ENCODE measurements at regions not wholly inside any gene's neighbourhood (a gene's known extent, or its start where the extent isn't known, plus 50 kb on each side); places are given as distances from the start of the nearest gene placed in this dataset.
"Not testable (repeated sequence)": the region's sequence is repeated elsewhere in the genome, so short reads cannot be mapped to it uniquely, and the experiment has no call there.

DNA sequence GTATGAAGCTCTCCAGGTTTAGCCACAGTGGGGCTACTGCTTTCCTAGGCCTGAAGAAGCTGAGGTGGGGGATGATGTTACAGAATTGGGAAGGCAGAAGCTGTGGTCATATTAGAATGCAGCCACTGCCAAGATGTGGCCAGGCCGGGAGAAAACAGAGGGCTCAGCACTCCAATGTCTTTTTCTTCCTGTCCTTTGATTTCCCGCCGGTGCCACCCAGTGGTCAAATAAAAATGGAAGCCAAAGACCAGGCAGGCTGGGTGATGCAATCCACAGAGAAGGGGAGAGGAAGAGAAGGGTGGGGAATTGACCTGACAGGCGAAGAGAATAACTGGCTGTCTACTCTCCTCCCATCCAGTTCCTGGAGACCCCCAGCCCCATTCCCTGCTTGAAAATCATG is 94.9 kb upstream of the SHISA3 start:
- no peak for DNase-seq (ENCODE audit: low spot score)
- Mint-ChIP-seq H3K4me1 (ENCODE audit: low read depth) (no peaks in the 10 kb centered on the region), H3K4me3 (no peak overlapping the region), H3K9me3 (no peaks in the 10 kb centered on the region), H3K27ac (no peak overlapping the region), H3K36me3 (ENCODE audit: low read depth) (no peaks in the 10 kb centered on the region), H3K27me3 (ENCODE audit: insufficient read depth) (no peaks in the 10 kb centered on the region)
- intact Hi-C loops (cut with micrococcal nuclease): no loop called here

DNA sequence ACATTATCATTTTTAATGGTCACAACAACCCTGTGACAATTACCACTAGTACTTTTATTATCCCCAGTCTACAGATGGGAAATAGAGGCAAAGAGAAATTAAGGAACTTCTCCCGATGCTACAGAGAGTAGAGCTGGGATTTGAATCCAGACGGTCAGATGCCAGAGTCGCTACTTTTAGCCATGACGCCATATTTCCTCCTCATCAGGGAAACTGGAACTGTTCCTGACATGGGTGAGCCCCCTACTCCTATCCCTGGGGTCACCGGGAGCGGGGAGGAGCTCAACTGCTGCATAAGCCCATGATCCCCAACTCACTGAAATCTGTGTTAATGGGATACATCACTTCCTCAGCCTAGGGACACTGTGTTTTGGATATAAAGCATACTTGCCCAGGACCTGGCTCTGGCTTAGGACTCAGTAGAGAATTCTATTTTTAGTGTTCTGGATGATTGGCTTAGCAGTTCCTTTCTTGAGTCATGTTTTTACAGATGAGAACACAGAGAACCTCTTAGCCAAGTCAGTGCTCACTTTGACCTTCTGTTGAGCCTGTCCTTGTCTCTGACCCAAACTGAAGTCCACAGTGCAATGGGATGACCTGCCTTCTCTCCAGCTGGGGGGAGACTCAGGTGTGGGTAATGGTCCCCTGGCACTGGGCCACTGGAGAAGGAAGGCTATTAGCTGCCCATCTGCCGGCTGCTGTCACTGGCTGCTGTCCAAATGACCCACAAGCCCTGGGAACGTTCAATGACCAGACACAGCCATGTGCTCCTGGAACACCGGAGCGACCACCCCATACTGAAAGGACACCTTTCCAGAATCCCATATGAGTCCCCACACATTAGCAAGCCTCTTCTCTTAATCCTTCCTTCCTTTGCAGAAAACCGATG is 90.8 kb upstream of the SHISA3 start:
- intact Hi-C loops (cut with micrococcal nuclease): no loop called here
- H3K4me1 Mint-ChIP-seq (ENCODE audit: low read depth): no peaks in the 10 kb centered on the region

DNA sequence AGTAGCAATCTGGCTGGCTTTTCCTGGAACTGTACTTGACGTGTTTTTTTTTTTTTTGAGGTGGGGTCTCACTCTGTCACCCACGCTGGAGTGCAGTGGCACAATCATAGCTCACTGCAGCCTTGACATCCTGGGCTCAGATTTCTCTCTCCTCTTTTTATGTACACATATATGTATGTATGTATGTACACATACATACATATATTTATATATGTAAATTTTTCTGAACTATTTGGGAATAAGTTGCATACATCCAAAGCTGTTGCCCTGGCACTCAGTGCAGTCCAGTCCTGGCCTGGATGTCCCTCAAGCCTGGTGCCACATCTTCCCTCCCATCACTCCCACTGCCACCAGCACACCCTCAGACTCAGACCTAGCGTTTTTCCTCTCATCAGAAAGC is 89.0 kb upstream of the SHISA3 start:
- Mint-ChIP-seq H3K4me3 (no peak overlapping the region), H3K27ac (no peak overlapping the region), H3K4me1 (ENCODE audit: low read depth) (no peaks in the 10 kb centered on the region), H3K9me3 (no peaks in the 10 kb centered on the region), H3K36me3 (ENCODE audit: low read depth) (no peaks in the 10 kb centered on the region), H3K27me3 (ENCODE audit: insufficient read depth) (no peaks in the 10 kb centered on the region)
- intact Hi-C loops (cut with micrococcal nuclease): no loop called here
- no peak for DNase-seq (ENCODE audit: low spot score)

More for the DNA sequence above, 90.8 kb upstream of the SHISA3 start:
- Mint-ChIP-seq H3K27ac (no peak overlapping the region), H3K27me3 (ENCODE audit: insufficient read depth) (no peaks in the 10 kb centered on the region), H3K36me3 (ENCODE audit: low read depth) (no peaks in the 10 kb centered on the region), H3K4me3 (no peak overlapping the region), H3K9me3 (no peaks in the 10 kb centered on the region)
- DNase-seq (ENCODE audit: low spot score): no peak

DNA sequence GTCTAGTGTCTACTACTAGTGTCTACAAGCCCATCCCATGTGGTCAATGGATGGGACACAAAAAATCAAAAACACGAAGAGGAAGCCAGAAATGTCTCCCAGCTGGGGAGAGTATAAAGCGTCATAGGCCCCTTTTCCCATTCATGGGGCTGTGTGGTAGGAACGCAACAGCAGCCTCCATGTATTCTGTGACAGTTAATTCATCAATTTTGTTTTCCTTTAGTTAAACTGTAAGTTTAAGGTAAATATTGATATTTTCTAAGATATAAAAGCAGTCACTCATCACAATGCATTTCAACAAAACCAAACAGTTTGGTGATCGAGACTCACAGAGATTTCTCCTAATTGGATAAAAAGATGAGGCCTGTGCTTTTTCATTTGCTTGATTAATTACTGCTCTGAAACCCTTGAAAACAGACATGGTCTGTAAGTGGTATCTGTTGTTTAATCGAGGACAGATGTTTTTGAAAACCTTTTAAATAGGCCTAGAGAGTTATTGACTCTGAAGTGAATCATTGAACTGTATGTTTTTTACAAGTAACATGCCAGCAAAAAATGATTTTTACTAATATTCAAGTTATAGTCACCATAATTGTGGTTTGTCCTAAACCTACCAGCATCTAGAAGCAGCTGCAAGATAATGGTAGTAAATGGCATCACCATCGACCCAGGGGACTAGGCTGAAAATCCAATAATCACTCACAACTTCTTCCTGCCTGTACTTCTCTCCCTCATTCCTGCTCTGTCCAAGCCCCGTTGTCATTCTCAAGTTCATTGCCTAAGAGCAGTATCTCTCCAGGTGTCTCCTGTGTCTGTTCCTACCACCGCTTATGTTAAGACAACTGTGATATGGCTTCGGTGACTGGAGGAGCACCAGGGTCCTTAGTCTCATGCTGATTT is 87.7 kb upstream of the SHISA3 start:
- no peak overlapping the region for H3K4me3 Mint-ChIP-seq
- no peak overlapping the region for H3K27ac Mint-ChIP-seq
- no peaks in the 10 kb centered on the region for H3K27me3 Mint-ChIP-seq (ENCODE audit: insufficient read depth)
- H3K36me3 Mint-ChIP-seq (ENCODE audit: low read depth): no peaks in the 10 kb centered on the region
- no peaks in the 10 kb centered on the region for H3K4me1 Mint-ChIP-seq (ENCODE audit: low read depth)
- no peak for DNase-seq (ENCODE audit: low spot score)
- H3K9me3 Mint-ChIP-seq: no peaks in the 10 kb centered on the region
- intact Hi-C loops (cut with micrococcal nuclease): no loop called here

DNA sequence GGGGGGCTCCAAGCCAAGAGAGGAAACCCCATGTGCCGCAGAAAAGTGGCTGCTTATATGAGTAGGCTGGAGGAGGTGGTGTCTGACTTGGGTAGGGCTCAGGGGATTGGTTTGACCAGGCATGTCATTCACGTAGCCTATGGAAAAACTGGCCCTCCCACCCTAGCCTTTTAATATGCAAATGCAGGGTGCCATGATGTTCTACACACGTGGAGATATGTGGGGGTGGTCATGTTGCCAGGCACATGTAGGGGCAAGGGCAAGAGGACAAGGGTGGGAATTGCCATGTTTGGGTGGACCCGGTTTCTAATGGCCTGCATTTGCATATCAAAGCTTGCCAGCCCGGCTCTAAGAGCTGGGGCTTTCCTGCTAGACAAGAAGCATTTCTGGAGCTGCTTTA is 86.9 kb upstream of the SHISA3 start:
- intact Hi-C loops (cut with micrococcal nuclease): no loop called here
- Mint-ChIP-seq H3K4me3 (no peak overlapping the region), H3K4me1 (ENCODE audit: low read depth) (no peaks in the 10 kb centered on the region), H3K27ac (no peak overlapping the region), H3K27me3 (ENCODE audit: insufficient read depth) (no peaks in the 10 kb centered on the region), H3K36me3 (ENCODE audit: low read depth) (no peaks in the 10 kb centered on the region), H3K9me3 (no peaks in the 10 kb centered on the region)
- no peak for DNase-seq (ENCODE audit: low spot score)

DNA sequence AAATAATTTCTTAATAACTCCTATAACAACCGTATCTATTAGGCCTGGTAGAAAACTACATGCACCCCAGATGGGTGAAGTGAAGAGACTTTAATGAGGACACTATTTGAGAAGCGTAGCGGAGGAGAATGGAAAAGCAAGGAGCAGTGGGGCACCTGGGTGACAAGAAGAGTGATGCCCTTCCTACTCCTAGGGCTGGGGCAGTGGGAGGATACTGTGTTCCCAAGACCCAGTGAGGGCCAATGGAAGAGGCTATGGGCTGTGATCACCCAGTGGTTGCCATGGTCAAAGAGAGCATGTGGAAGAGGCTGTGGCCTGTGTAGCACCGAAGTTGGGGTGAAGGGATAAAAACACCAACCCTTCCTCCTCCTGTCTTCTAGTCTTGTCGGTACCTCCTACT is 86.5 kb upstream of the SHISA3 start:
- intact Hi-C loops (cut with micrococcal nuclease): no loop called here
- no peaks in the 10 kb centered on the region for H3K36me3 Mint-ChIP-seq (ENCODE audit: low read depth)
- no peaks in the 10 kb centered on the region for H3K9me3 Mint-ChIP-seq
- no peaks in the 10 kb centered on the region for H3K27me3 Mint-ChIP-seq (ENCODE audit: insufficient read depth)
- no peak for DNase-seq (ENCODE audit: low spot score)
- no peak overlapping the region for H3K27ac Mint-ChIP-seq
- H3K4me1 Mint-ChIP-seq (ENCODE audit: low read depth): no peaks in the 10 kb centered on the region
- no peak overlapping the region for H3K4me3 Mint-ChIP-seq

DNA sequence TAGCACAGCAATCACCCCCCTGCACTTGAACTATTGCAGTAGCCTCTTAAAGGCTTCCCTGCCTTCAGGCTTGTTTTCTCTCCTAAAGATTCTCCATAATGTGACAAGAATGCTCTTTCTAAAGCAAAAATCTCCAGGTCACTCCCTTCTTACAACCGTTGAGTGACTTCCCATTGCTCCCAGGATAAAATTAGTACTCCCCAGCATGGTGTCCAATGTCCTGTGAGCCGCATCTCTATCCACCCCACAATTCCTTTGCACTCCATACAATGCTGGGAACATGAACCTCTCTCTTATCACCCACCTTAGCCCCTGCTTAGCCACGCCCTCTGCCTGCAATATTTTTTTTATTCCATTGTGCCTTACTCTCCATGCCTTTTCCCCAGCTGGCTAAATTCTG is 85.7 kb upstream of the SHISA3 start:
- Mint-ChIP-seq H3K4me1 (ENCODE audit: low read depth) (no peaks in the 10 kb centered on the region), H3K9me3 (no peaks in the 10 kb centered on the region), H3K27me3 (ENCODE audit: insufficient read depth) (no peaks in the 10 kb centered on the region), H3K27ac (no peak overlapping the region), H3K4me3 (no peak overlapping the region), H3K36me3 (ENCODE audit: low read depth) (no peaks in the 10 kb centered on the region)
- no peak for DNase-seq (ENCODE audit: low spot score)
- intact Hi-C loops (cut with micrococcal nuclease): no loop called here

DNA sequence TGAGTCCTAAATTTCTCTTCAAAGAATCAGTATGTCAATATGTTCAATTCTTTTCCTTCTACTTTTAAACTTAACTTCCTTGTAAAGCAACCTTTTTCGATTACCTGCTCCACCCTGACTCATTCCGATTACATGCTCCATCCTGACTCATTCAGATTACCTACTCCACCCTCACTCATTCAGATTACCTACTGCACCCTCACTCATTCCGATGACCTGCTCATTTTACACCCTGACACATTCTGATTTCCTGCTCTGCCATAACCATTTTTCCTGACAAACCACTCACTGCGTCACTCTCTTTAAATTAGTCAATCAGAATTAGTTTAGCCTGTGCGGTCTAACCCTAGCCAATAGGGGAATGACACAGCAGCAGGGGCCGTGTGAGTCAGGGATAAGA is 83.9 kb upstream of the SHISA3 start:
- DNase-seq (ENCODE audit: low spot score); H3K4me3 Mint-ChIP-seq; H3K27ac Mint-ChIP-seq; intact Hi-C loops (cut with micrococcal nuclease); H3K4me1 Mint-ChIP-seq (ENCODE audit: low read depth); H3K27me3 Mint-ChIP-seq (ENCODE audit: insufficient read depth); H3K9me3 Mint-ChIP-seq; H3K36me3 Mint-ChIP-seq (ENCODE audit: low read depth): not testable (repeated sequence)

DNA sequence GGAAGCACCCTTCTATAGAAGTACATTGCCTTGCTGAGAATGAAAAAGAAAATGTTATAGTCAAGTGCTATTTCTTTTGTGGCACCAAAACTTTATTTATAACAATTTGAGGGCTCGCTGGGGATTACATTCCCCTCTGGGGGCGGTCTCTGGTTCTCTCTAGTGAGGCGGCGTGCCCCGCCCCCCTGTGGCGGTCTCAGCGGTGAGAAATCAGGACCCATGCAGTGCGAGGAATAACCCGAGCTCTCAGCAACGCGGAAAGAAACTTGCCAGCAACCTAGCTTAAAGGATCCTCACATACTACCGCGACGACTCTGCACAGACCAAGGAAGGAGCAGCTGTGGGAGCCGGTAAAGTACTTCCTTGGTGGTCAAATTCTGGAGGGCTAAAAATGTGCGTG is 83.4 kb upstream of the SHISA3 start:
- H3K4me3 Mint-ChIP-seq: no peak overlapping the region
- DNase-seq (ENCODE audit: low spot score): no peak
- H3K27ac Mint-ChIP-seq: no peak overlapping the region
- no peaks in the 10 kb centered on the region for H3K9me3 Mint-ChIP-seq
- H3K36me3 Mint-ChIP-seq (ENCODE audit: low read depth): no peaks in the 10 kb centered on the region
- H3K27me3 Mint-ChIP-seq (ENCODE audit: insufficient read depth): no peaks in the 10 kb centered on the region
- intact Hi-C loops (cut with micrococcal nuclease): no loop called here
- no peaks in the 10 kb centered on the region for H3K4me1 Mint-ChIP-seq (ENCODE audit: low read depth)

DNA sequence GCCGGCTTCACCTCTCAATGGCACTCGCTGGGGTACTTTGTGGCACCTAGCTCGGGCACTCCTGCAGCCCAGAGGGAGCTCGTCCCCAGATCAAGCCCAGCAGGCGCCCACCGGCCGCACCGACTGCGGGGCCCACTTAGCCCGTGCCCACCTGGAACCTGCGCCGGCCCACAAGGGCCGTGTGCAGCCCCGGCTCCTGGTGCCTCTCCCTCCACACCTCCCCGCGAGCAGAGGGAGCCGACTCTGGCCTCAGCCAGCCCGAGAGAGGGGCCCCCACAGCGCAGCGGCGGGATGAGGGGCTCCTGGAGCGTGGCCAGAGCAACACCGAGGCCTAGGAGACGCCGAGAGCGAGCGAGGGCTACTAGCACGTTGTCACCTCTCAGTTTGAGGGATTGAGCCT is 82.1 kb upstream of the SHISA3 start:
- no peak overlapping the region for H3K27ac Mint-ChIP-seq
- H3K4me3 Mint-ChIP-seq: no peak overlapping the region
- H3K9me3 Mint-ChIP-seq: no peaks in the 10 kb centered on the region
- intact Hi-C loops (cut with micrococcal nuclease): no loop called here
- no peaks in the 10 kb centered on the region for H3K27me3 Mint-ChIP-seq (ENCODE audit: insufficient read depth)
- no peaks in the 10 kb centered on the region for H3K36me3 Mint-ChIP-seq (ENCODE audit: low read depth)
- H3K4me1 Mint-ChIP-seq (ENCODE audit: low read depth): no peaks in the 10 kb centered on the region
- DNase-seq (ENCODE audit: low spot score): no peak

DNA sequence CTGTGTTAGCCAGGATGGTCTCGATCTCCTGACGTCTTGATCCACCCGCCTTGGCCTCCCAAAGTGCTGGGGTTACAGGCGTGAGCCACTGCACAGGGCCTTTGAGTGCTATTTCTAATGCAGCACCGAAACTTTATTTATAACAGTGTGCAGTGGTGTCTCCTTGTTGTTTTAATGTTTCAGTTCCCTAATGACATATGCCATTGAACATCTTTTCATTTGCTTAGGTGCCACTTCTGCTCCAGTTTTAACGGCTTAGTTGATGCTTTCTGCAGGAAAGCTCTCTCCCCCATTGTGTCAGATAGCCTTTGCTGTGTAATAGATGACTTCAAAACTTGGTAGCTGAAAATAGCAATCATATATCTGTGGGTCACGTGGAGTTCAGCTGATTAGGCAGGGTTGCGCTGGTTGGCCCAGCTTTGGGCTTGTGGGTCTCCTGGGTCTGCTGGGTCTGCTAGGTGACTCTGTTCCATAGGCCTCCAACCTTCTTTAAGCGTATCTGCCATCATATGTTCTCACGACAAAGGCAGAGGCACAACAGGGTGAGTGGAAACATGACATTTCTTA is 76.4 kb upstream of the SHISA3 start:
- Mint-ChIP-seq H3K27ac (no peak overlapping the region), H3K4me1 (ENCODE audit: low read depth) (no peaks in the 10 kb centered on the region), H3K9me3 (no peaks in the 10 kb centered on the region), H3K4me3 (no peak overlapping the region), H3K27me3 (ENCODE audit: insufficient read depth) (no peaks in the 10 kb centered on the region), H3K36me3 (ENCODE audit: low read depth) (no peaks in the 10 kb centered on the region)
- intact Hi-C loops (cut with micrococcal nuclease): no loop called here
- no peak for DNase-seq (ENCODE audit: low spot score)

DNA sequence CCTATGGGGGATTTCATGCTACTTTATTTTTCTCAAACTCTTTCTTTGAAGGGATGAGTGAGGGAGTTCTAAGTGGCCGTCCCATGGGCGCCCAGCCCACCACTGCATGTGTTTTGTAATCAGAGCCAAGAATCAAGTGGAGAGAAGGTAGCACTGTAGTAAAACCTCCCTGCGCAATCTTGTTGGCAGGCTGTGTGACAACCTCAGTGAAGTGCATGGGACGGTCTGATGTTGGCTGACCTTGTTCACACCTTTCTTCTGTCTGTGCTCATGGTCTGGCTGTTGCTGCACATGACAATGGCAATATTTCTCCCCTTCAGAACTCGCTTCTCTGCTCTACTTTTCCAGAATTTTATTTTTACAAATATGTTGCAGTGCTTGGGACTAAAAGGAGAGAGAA is 71.2 kb upstream of the SHISA3 start:
- H3K4me3 Mint-ChIP-seq: no peak overlapping the region
- no peak for DNase-seq (ENCODE audit: low spot score)
- no peak overlapping the region for H3K27ac Mint-ChIP-seq
- H3K27me3 Mint-ChIP-seq (ENCODE audit: insufficient read depth): no peaks in the 10 kb centered on the region
- no peaks in the 10 kb centered on the region for H3K36me3 Mint-ChIP-seq (ENCODE audit: low read depth)
- intact Hi-C loops (cut with micrococcal nuclease): no loop called here
- H3K4me1 Mint-ChIP-seq (ENCODE audit: low read depth): no peaks in the 10 kb centered on the region
- no peaks in the 10 kb centered on the region for H3K9me3 Mint-ChIP-seq

DNA sequence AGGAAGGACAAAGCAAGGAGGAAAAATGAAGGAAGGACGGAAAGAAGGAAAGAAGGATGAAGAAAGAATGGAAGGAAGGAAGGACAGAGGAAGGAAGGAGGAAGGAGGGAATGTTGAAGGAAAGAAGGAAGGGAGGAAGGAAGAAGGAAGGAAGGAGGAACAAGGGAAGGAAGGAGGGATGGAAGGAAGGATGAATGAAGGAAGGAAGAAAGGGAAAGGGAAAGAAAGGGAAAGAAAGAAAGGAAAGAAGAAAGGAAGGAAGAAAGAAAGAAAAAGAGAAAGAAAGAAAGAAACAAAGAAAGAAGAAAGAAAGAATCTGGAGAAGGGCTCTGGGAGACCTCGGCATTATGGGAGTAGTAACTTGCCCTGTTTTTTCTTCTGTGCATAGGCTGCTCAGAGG is 70.8 kb upstream of the SHISA3 start:
- Mint-ChIP-seq H3K36me3 (ENCODE audit: low read depth) (no peaks in the 10 kb centered on the region), H3K27ac (no peak overlapping the region), H3K4me1 (ENCODE audit: low read depth) (no peaks in the 10 kb centered on the region), H3K9me3 (no peaks in the 10 kb centered on the region), H3K27me3 (ENCODE audit: insufficient read depth) (no peaks in the 10 kb centered on the region), H3K4me3 (no peak overlapping the region)
- no peak for DNase-seq (ENCODE audit: low spot score)
- intact Hi-C loops (cut with micrococcal nuclease): no loop called here
